Heart left ventricle (tissue), 16 donors: ENCODE measurements at regions not wholly inside any gene's neighbourhood (a gene's known extent, or its start where the extent isn't known, plus 50 kb on each side); places are given as distances from the start of the nearest gene placed in this dataset.

Experiments used
- ATAC-seq, 4 donors: fragments of 200-7000 bp; cut with Tn5 transposase; one replicate each; pipeline ENCODE4 v1.9.1; 2020 to 2022; ENCODE audit warnings: moderate library complexity in 4 of 4, mild to moderate bottlenecking in 3 of 4, moderate number of reproducible peaks in 1 of 4
- DNase-seq, 5 donors: peaks; one replicate each; pipeline ENCODE4 v3.0.0-alpha.2; 2020
- H3K27ac ChIP-seq, 12 donors: fragments of 200-600 bp; sonication (generic) in 4 of 12; one replicate each; pipeline versions ENCODE4 v1.5.0 to v1.8.0; 2016 to 2022; ENCODE audit warnings: mild to moderate bottlenecking in 2 of 12
- H3K27me3 ChIP-seq, 9 donors: fragments of 200-600 bp; sonication (generic) in 2 of 9; one replicate each; pipeline versions ENCODE4 v1.5.1 to v1.8.0; 2016 to 2022; ENCODE audit warnings: mild to moderate bottlenecking in 3 of 9
- H3K36me3 ChIP-seq, 9 donors: fragments of 200-600 bp; sonication (generic) in 2 of 9; one replicate each; pipeline versions ENCODE4 v1.5.0 to v1.8.0; 2018 to 2022; ENCODE audit warnings: mild to moderate bottlenecking in 2 of 9
- H3K4me1 ChIP-seq, 12 donors: fragments of 200-600 bp; sonication (generic) in 4 of 12; one replicate each; pipeline versions ENCODE4 v1.5.0 to v1.8.0; 2016 to 2022; ENCODE audit warnings: mild to moderate bottlenecking in 3 of 12
- H3K4me3 ChIP-seq, 12 donors: fragments of 200-600 bp; sonication (generic) in 4 of 12; one replicate each; pipeline versions ENCODE4 v1.5.0 to v1.8.0; 2017 to 2022; ENCODE audit warnings: mild to moderate bottlenecking in 9 of 12, moderate library complexity in 4 of 12
- H3K9me3 ChIP-seq, 12 donors: fragments of 200-600 bp; sonication (generic) in 4 of 12; one replicate each; pipeline versions ENCODE4 v1.5.0 to v1.8.0; 2016 to 2022; ENCODE audit warnings: mild to moderate bottlenecking in 1 of 12
- CTCF ChIP-seq, 12 donors: fragments of 200-600 bp; sonication (generic) in 4 of 12; IDR thresholded peaks; one replicate each; pipeline versions ENCODE4 v1.5.0 to v1.8.0; 2018 to 2022; ENCODE audit warnings: antibody characterized with exemption in 12 of 12, mild to moderate bottlenecking in 5 of 12
- POLR2A ChIP-seq, 2 donors: fragments of 450-650 bp; IDR thresholded peaks; one replicate each; pipeline ENCODE4 v1.6.1; 2017; ENCODE audit warnings: antibody characterized with exemption in 2 of 2, mild to moderate bottlenecking in 2 of 2, moderate library complexity in 2 of 2
- WGBS, 4 donors: extraction: QIAGEN DNeasy Blood & Tissue Kit in 2 of 4; methylation state at CpG; one replicate each; pipeline versions ENCODE4 v1.1.5 to v1.1.7; 2013 to 2018; 5-methylcytosine and 5-hydroxymethylcytosine counted together
- intact Hi-C, 10 donors: fragments of 100-400 bp; cut with DNase I; formaldehyde crosslinking; loops; one replicate each; pipeline versions ENCODE4 v1.11.1 to v1.14.2; 2022
- donor health status: ischemic (EF 13 %, LVEDD 7.1; RV severe dilation, severe dysfunction).
- donor health status: healthy with polysubstance abuse.
- donor health status: DM: no; HTN: yes; CAD: no.
- donor health status: DM: no; HTN: no; CAD: no.
- donor health status: ischemic (EF 25% LVEDD 6.9; RV normal size, moderate dysfunction).
- donor health status: ischemic (EF 25% LVEDD 5.7; RV mildly dilated, moderate dysfunction).
- donor health status: healthy.
- donor health status: DM: yes; HTN: yes; CAD: no.
- donor health status: ischemic (EF 35%, LVEDD 5.7; RV mildly dilated, moderate dysfunction).
- donor health status: nonischemic (EF 11% LVEDD 7.7; RV severe dilation, severe dysfunction).
- donor health status: DM: yes; HTN: yes; CAD: no.
- donor health status: PGD.
- donor health status: ischemic (EF 29% LVEDD 5.4; RV normal size, mild dysfunction).
- donor health status: nonischemic (EF 23%, LVEDD 6.1; RV moderate dilation, normal function).

- H3K27ac ChIP-seq, result no peak overlapping the region
- no peak overlapping the region for H3K4me3 ChIP-seq
- DNase-seq (no peak), ATAC-seq (no peak)
- H3K4me1 ChIP-seq, result peaks cover 0 to 13% (median 4%) of the 10 kb centered on the region in 12 donors
- no peaks in the 10 kb centered on the region for H3K36me3 ChIP-seq
- H3K27me3 ChIP-seq, result no peaks in the 10 kb centered on the region
- intact Hi-C loops, result no loop called here
- 82 to 88% (median 86%) methylated on average over 10 of the region's 10 CpGs for WGBS, 4 donors
- TF ChIP-seq CTCF (IDR thresholded peaks at IDR 0.05), result no peak
- no peak for TF ChIP-seq POLR2A (IDR thresholded peaks at IDR 0.05)
- no peaks in the 10 kb centered on the region for H3K9me3 ChIP-seq
Observed at GRCh38 chr5:81908044-81908443, 63.8 kb upstream of the ATG10 start.

GRCh38 chr5:81907012-81907635 is 64.7 kb upstream of the ATG10 start:
- H3K9me3 ChIP-seq, result no peaks in the 10 kb centered on the region
- DNase-seq (no peak), ATAC-seq (no peak)
- H3K4me1 ChIP-seq, result peaks cover 0 to 13% (median 4%) of the 10 kb centered on the region in 12 donors
- TF ChIP-seq CTCF (IDR thresholded peaks at IDR 0.05) (no peak), POLR2A (IDR thresholded peaks at IDR 0.05) (no peak)
- H3K27me3 ChIP-seq, result no peaks in the 10 kb centered on the region
- WGBS, 4 donors, result 90 to 96% (median 91%) methylated on average over 4 of the region's 4 CpGs
- intact Hi-C loops, result no loop called here
- H3K36me3 ChIP-seq, result no peaks in the 10 kb centered on the region
- H3K4me3 ChIP-seq, result no peak overlapping the region
- H3K27ac ChIP-seq, result no peak overlapping the region

- no peaks in the 10 kb centered on the region for H3K27me3 ChIP-seq
- 44 to 58% (median 51%) methylated on average over 5 of the region's 5 CpGs for WGBS, 4 donors
- H3K4me3 ChIP-seq, result no peak overlapping the region
- ATAC-seq (peak; percentile 42 to 71 (median 58)), DNase-seq (peak in 3 of 5 donors; percentile 30 to 57 (median 31))
- H3K27ac ChIP-seq, result no peak overlapping the region
- peaks cover 0 to 13% (median 4%) of the 10 kb centered on the region in 12 donors for H3K4me1 ChIP-seq
- peaks cover 0 to 3% (median 0%) of the 10 kb centered on the region in 12 donors for H3K9me3 ChIP-seq
- no peaks in the 10 kb centered on the region for H3K36me3 ChIP-seq
- TF ChIP-seq POLR2A (IDR thresholded peaks at IDR 0.05) (no peak), CTCF (IDR thresholded peaks at IDR 0.05) (no peak)
- intact Hi-C loops, result no loop called here
Observed at GRCh38 chr5:81906086-81906485, 65.7 kb upstream of the ATG10 start.

- no peaks in the 10 kb centered on the region for H3K36me3 ChIP-seq
- H3K4me1 ChIP-seq, result peaks cover 0 to 13% (median 4%) of the 10 kb centered on the region in 12 donors
- no peaks in the 10 kb centered on the region for H3K27me3 ChIP-seq
- H3K9me3 ChIP-seq, result peaks cover 0 to 3% (median 0%) of the 10 kb centered on the region in 12 donors
- WGBS, 4 donors, result 71 to 93% (median 82%) methylated on average over 2 of the region's 2 CpGs
- H3K4me3 ChIP-seq, result no peak overlapping the region
- DNase-seq, result no peak
- no peak for ATAC-seq
- H3K27ac ChIP-seq, result no peak overlapping the region
- TF ChIP-seq CTCF (IDR thresholded peaks at IDR 0.05) (no peak), POLR2A (IDR thresholded peaks at IDR 0.05) (no peak)
- intact Hi-C loops, result no loop called here
Observed at GRCh38 chr5:81904861-81905260, 67.0 kb upstream of the ATG10 start.
